Astrocyte (in vitro differentiated cells and primary cell): ENCODE measurements at regions not wholly inside any gene's neighbourhood (a gene's known extent, or its start where the extent isn't known, plus 50 kb on each side); places are given as distances from the start of the nearest gene placed in this dataset.
"Not testable (repeated sequence)": the region's sequence is repeated elsewhere in the genome, so short reads cannot be mapped to it uniquely, and the experiment has no call there.

Experiments used
- DNase-seq: peaks from one replicate; pipeline ENCODE4 v3.0.0-alpha.2; 2010; ENCODE audit warnings: low read depth
- FAIRE-seq: peaks from 2 replicates; lab custom pipeline; 2011; peaks lifted over from hg19 to GRCh38; lab: Jason Lieb, UNC
- H2AFZ ChIP-seq: 2 replicates; pipeline ENCODE4 v1.6.0; 2012; ENCODE audit warnings: low read depth, low read length, inconsistent platforms
- H3K27ac ChIP-seq: 2 replicates; pipeline ENCODE4 v1.5.1; 2011; ENCODE audit warnings: low read depth, low read length, inconsistent platforms
- H3K27me3 ChIP-seq: 2 replicates; pipeline ENCODE4 v1.6.0; 2011; ENCODE audit warnings: low read length, inconsistent platforms; ENCODE audit not compliant: insufficient read depth
- H3K36me3 ChIP-seq: 2 replicates; pipeline ENCODE4 v1.5.1; 2011; ENCODE audit warnings: low read length, inconsistent platforms; ENCODE audit not compliant: insufficient read depth
- H3K4me1 ChIP-seq: 2 replicates; pipeline ENCODE4 v1.5.1; 2011; ENCODE audit warnings: low read length, inconsistent platforms; ENCODE audit not compliant: insufficient read depth
- H3K4me2 ChIP-seq: 2 replicates; pipeline ENCODE4 v1.6.0; 2012; ENCODE audit warnings: low read length, inconsistent platforms
- H3K4me3 ChIP-seq: 2 replicates; pipeline ENCODE4 v1.5.1; 2011; ENCODE audit warnings: low read depth, mild to moderate bottlenecking, low read length, inconsistent platforms; ENCODE audit not compliant: insufficient read depth
- H3K79me2 ChIP-seq: 2 replicates; pipeline ENCODE4 v1.6.0; 2012; ENCODE audit warnings: mild to moderate bottlenecking, low read length, inconsistent platforms; ENCODE audit not compliant: insufficient read depth
- H3K9ac ChIP-seq: 2 replicates; pipeline ENCODE4 v1.6.0; 2012; ENCODE audit warnings: mild to moderate bottlenecking, low read length, inconsistent platforms
- H3K9me3 ChIP-seq: 2 replicates; pipeline ENCODE4 v1.5.1; 2012; ENCODE audit warnings: low read depth, mild to moderate bottlenecking, low read length, inconsistent platforms; ENCODE audit not compliant: insufficient read depth
- H4K20me1 ChIP-seq: 2 replicates; pipeline ENCODE4 v1.6.0; 2012; ENCODE audit warnings: low read length, inconsistent platforms; ENCODE audit not compliant: insufficient read depth
- H3K27ac Mint-ChIP-seq: one replicate; pipeline ENCODE4 v1.8.0; 2021; ENCODE audit warnings: mild to moderate bottlenecking, mixed read lengths; ENCODE audit not compliant: unreplicated experiment
- H3K27me3 Mint-ChIP-seq: one replicate; pipeline ENCODE4 v1.8.0; 2021; ENCODE audit warnings: low read depth, mixed read lengths; ENCODE audit not compliant: unreplicated experiment
- H3K36me3 Mint-ChIP-seq: one replicate; pipeline ENCODE4 v1.8.0; 2021; ENCODE audit warnings: low read depth, mixed read lengths; ENCODE audit not compliant: unreplicated experiment
- H3K4me1 Mint-ChIP-seq: one replicate; pipeline ENCODE4 v1.8.0; 2021; ENCODE audit warnings: low read depth, mixed read lengths; ENCODE audit not compliant: unreplicated experiment
- H3K4me3 Mint-ChIP-seq: one replicate; pipeline ENCODE4 v1.8.0; 2021; ENCODE audit warnings: mild to moderate bottlenecking, moderate library complexity, mixed read lengths; ENCODE audit not compliant: unreplicated experiment
- H3K9me3 Mint-ChIP-seq: one replicate; pipeline ENCODE4 v1.8.0; 2021; ENCODE audit warnings: mild to moderate bottlenecking, mixed read lengths; ENCODE audit not compliant: unreplicated experiment
- EZH2 ChIP-seq: IDR thresholded peaks from 2 replicates; pipeline ENCODE4 v1.6.1; 2012; ENCODE audit warnings: mild to moderate bottlenecking, low read length, inconsistent platforms; ENCODE audit not compliant: insufficient read depth
- TF ChIP-seq, protein P1 (sequence below): IDR thresholded peaks from 2 replicates; pipeline ENCODE4 v1.5.1; 2011; ENCODE audit warnings: low read depth, mild to moderate bottlenecking, inconsistent platforms, low read length, moderate library complexity; ENCODE audit not compliant: insufficient read depth

DNA sequence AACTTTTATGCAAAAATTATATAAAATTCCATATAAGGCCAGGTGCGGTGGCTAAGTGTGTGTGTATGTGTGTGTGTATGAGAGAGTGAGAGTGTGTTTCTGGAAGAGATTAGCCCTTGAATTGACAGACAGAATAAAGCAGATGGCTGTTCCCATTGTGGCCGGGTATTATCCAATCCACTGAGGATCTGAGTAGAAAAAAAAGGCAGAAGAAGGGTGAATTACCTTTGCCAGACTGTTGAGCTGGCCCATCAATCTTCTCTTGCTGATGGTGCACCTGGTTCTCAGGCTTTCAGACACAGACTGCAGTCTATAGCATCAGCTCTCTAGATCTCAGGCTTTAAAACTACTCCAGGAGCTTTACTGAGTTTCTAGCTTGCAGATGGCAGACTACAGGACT lies 92.2 kb upstream of the SLIT2 start:
- H3K9me3 Mint-ChIP-seq, result peaks cover 2% of the 10 kb centered on the region
- H3K4me3 Mint-ChIP-seq, result no peak overlapping the region
- Histone ChIP-seq H3K79me2 (no peaks in the 10 kb centered on the region), H3K27me3 (no peaks in the 10 kb centered on the region), H3K36me3 (no peaks in the 10 kb centered on the region), H3K4me2 (no peak overlapping the region), H3K9me3 (no peaks in the 10 kb centered on the region), H3K4me3 (no peak overlapping the region), H3K4me1 (no peaks in the 10 kb centered on the region), H3K9ac (no peak overlapping the region), H3K27ac (no peak overlapping the region), H4K20me1 (no peaks in the 10 kb centered on the region), H2AFZ (no peak overlapping the region)
- H3K36me3 Mint-ChIP-seq, result no peaks in the 10 kb centered on the region
- H3K27me3 Mint-ChIP-seq, result peaks cover 7% of the 10 kb centered on the region
- no peaks in the 10 kb centered on the region for H3K4me1 Mint-ChIP-seq
- no peak overlapping the region for H3K27ac Mint-ChIP-seq
- FAIRE-seq, result no peak
- DNase-seq, result no peak
- TF ChIP-seq EZH2, result no peak
- TF ChIP-seq, protein P1, sequence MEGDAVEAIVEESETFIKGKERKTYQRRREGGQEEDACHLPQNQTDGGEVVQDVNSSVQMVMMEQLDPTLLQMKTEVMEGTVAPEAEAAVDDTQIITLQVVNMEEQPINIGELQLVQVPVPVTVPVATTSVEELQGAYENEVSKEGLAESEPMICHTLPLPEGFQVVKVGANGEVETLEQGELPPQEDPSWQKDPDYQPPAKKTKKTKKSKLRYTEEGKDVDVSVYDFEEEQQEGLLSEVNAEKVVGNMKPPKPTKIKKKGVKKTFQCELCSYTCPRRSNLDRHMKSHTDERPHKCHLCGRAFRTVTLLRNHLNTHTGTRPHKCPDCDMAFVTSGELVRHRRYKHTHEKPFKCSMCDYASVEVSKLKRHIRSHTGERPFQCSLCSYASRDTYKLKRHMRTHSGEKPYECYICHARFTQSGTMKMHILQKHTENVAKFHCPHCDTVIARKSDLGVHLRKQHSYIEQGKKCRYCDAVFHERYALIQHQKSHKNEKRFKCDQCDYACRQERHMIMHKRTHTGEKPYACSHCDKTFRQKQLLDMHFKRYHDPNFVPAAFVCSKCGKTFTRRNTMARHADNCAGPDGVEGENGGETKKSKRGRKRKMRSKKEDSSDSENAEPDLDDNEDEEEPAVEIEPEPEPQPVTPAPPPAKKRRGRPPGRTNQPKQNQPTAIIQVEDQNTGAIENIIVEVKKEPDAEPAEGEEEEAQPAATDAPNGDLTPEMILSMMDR, result no peak

GRCh38 chr4:20158195-20158594 lies 93.5 kb upstream of the SLIT2 start:
- no peaks in the 10 kb centered on the region for H3K27me3 ChIP-seq
- no peaks in the 10 kb centered on the region for H4K20me1 ChIP-seq
- FAIRE-seq (no peak), DNase-seq (no peak)
- no peak overlapping the region for H2AFZ ChIP-seq
- no peak overlapping the region for H3K9ac ChIP-seq
- Mint-ChIP-seq H3K4me3 (no peak overlapping the region), H3K27ac (no peak overlapping the region), H3K27me3 (peaks cover 7% of the 10 kb centered on the region), H3K9me3 (peaks cover 2% of the 10 kb centered on the region), H3K4me1 (no peaks in the 10 kb centered on the region), H3K36me3 (no peaks in the 10 kb centered on the region)
- H3K4me1 ChIP-seq, result no peaks in the 10 kb centered on the region
- H3K36me3 ChIP-seq, result no peaks in the 10 kb centered on the region
- no peaks in the 10 kb centered on the region for H3K9me3 ChIP-seq
- TF ChIP-seq, protein P1, result no peak
- TF ChIP-seq EZH2, result no peak
- no peak overlapping the region for H3K27ac ChIP-seq
- H3K79me2 ChIP-seq, result no peaks in the 10 kb centered on the region
- H3K4me3 ChIP-seq, result no peak overlapping the region
- H3K4me2 ChIP-seq, result no peak overlapping the region

DNA sequence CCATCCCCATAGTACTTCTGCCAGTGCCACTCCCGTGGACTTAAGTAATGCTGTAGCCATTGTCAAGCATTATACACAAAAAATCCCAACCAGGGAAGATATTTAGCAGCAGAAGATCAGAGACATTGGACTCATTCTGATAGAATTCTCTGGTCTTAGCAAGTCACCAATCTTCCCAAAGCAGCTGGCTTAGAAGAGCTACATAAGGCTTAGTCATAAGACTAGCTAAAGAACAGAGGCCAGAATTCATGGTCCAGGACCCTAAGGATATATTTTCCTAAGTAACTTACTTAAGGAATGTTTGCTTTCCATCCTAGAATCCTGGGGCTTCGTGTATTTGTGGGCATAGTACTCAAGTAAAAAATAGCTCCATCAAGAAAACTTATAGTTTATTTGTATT lies 100.3 kb upstream of the SLIT2 start:
- Mint-ChIP-seq H3K4me3 (no peak overlapping the region), H3K4me1 (no peaks in the 10 kb centered on the region), H3K36me3 (no peaks in the 10 kb centered on the region), H3K27ac (no peak overlapping the region), H3K9me3 (no peaks in the 10 kb centered on the region), H3K27me3 (peaks cover 5% of the 10 kb centered on the region)
- Histone ChIP-seq H3K4me2 (no peak overlapping the region), H3K9me3 (no peaks in the 10 kb centered on the region), H3K79me2 (no peaks in the 10 kb centered on the region), H3K4me1 (no peaks in the 10 kb centered on the region), H3K36me3 (no peaks in the 10 kb centered on the region), H4K20me1 (no peaks in the 10 kb centered on the region), H2AFZ (no peak overlapping the region), H3K27me3 (no peaks in the 10 kb centered on the region), H3K27ac (no peak overlapping the region), H3K9ac (no peak overlapping the region), H3K4me3 (no peak overlapping the region)
- TF ChIP-seq, protein P1, result no peak
- no peak for TF ChIP-seq EZH2
- DNase-seq (no peak), FAIRE-seq (no peak)

DNA sequence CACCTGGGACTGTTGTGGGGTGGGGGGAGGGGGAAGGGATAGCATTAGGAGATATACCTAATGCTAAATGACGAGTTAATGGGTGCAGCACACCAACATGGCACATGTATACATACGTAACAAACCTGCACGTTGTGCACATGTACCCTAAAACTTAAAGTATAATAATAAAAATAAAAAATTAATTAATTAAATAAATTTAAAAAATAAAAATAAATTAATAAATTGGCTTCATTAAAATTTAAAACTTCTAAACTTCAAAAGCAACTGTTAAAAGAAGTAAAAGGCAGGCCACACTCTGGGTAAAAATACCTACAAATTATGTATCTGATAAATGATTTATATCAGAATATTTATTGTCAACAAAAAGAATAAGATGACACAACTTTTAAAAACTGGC lies 102.6 kb upstream of the SLIT2 start:
- not testable (repeated sequence) for H3K79me2 ChIP-seq, H2AFZ ChIP-seq, H3K27ac Mint-ChIP-seq, H3K9me3 Mint-ChIP-seq, H3K4me3 ChIP-seq, H3K27ac ChIP-seq, H3K9ac ChIP-seq, H3K36me3 ChIP-seq, H3K4me2 ChIP-seq, FAIRE-seq, H3K4me1 Mint-ChIP-seq, H3K9me3 ChIP-seq, H3K4me3 Mint-ChIP-seq, DNase-seq, H3K36me3 Mint-ChIP-seq, H3K4me1 ChIP-seq, H4K20me1 ChIP-seq, H3K27me3 ChIP-seq, H3K27me3 Mint-ChIP-seq
